HG03342 (cell line): ENCODE measurements at regions not wholly inside any gene's neighbourhood (a gene's known extent, or its start where the extent isn't known, plus 50 kb on each side); places are given as distances from the start of the nearest gene placed in this dataset.

Experiments
- ATAC-seq: cut with Tn5 transposase; IDR thresholded peaks from one replicate; pipeline ENCODE4 v1.9.1; 2021; ENCODE audit warnings: mild to moderate bottlenecking, moderate library complexity; ENCODE audit not compliant: unreplicated experiment

- ATAC-seq, result no peak
Measured at GRCh38 chr6:92828788-92829187, 590.6 kb downstream of the EPHA7 start.

GRCh38 chr6:92827104-92827503, 592.3 kb downstream of the EPHA7 start:
- ATAC-seq, result no peak

DNA sequence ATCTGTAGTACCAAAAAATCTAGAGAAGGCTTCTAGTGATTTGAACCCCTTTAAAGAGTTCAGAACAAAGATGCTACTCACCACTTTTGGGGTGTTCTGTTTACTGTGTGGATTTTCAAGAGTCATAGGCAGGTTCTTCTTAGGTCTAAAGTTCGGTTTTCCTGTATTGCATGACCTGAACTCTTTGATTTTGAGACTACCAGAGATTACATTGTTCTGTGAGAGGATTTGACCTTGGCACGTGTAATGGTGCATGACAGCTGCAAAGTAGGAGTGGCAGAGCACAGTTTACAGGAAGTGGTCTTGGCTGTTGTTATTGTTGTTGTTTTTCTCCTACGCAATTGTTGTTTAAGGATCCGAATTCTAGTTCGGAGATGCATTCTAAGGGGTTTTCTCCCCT, 592.7 kb downstream of the EPHA7 start:
- no peak for ATAC-seq

DNA sequence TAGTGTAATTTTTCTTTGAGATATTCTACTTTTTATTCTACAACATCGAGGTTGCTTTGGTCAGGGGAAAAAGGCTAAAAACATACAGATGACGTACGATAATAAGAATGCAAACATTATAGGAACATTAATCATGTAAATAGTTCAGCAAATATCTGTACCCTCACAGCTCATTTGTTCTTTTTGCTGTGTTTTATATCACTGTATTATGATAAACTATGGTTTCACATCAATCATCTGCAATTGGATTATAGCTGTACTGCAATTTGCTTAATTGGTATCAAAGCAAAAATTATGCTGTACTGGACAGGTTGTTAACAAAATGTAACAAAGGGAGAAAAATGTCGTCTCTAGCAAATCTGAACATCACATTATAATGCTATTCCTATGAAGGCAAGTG, 597.1 kb downstream of the EPHA7 start:
- ATAC-seq, result no peak

- ATAC-seq, result no peak
Measured at GRCh38 chr6:92820601-92821000, 598.8 kb downstream of the EPHA7 start.

- peak; percentile 100 for ATAC-seq
Measured at GRCh38 chr6:92810913-92811312, 608.4 kb downstream of the EPHA7 start.

GRCh38 chr6:92806254-92806653, 613.1 kb downstream of the EPHA7 start:
- ATAC-seq, result no peak

- no peak for ATAC-seq
Measured at GRCh38 chr6:92791403-92791802, 628.0 kb downstream of the EPHA7 start.

- ATAC-seq, result no peak
Measured at GRCh38 chr6:92790381-92790780, 629.0 kb downstream of the EPHA7 start.

- no peak for ATAC-seq
Measured at GRCh38 chr6:92784235-92784634, 635.1 kb downstream of the EPHA7 start.

- no peak for ATAC-seq
Measured at GRCh38 chr6:92779746-92780145, 639.6 kb downstream of the EPHA7 start.

DNA sequence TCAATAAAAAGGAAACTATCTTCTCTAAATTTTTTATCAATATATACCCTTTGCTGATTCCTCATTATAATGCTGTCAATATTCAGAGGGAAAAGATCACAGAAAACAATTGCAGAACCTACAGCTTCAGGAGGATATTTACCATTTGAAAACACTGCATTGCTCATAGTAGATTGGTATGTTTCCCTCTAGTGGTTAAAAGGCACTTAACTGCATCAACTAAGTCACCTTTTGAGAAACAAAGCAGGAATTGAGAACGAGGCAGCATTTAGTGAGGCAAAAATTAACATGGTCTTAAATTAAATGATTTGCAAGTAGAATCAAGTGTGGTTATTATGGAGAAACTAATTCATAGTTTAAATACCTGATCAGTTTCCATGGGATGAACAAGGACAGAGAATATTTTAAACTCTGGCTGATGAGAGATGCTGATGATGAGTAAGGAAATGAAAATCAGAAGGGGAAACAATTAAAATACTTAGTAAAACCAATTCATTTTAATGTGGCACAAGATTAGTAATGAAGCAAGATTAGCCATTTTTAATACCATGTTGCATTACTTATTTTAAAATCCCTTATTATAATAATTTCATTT, 642.1 kb downstream of the EPHA7 start:
- ATAC-seq, result peak; percentile 86

DNA sequence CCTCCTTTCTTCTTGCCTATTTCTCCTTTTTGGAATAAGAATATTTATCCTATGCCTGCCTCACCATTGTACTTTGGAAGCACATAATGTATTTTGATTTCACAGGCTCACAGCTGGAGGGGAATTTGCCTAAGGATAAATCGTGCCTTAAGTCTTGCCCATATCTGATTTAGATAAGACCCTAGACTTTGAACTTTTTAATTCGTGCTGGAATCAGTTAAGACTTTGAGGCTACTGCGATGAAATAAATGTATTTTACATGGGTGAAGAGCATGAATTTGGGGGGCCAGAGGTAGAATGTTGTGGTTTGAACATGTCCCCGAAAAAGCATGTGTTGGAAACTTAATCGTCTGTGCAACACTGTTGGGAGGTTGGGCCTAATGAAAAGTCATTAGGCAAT, 648.8 kb downstream of the EPHA7 start:
- ATAC-seq, result no peak

GRCh38 chr6:92767101-92767500, 652.3 kb downstream of the EPHA7 start:
- no peak for ATAC-seq

DNA sequence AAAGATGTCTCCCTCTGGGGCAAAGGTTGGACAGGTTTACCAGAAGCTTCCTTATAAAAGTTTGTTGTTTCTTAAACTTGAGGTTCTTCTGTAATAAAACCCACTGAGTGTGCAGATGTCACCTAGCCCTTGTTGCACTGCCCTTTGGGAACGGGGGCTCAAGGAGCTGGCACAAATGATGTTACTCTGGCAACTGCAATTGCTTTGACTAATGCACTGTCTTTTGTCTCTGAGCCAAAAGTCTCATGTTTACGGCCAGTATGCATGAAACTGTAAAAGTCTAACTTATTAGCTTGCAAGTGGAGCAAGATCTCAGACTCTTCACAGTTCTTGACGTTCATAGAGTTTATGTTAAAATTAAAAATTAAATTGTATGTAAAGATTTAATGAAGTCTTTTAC, 655.7 kb downstream of the EPHA7 start:
- ATAC-seq, result no peak

- no peak for ATAC-seq
Measured at GRCh38 chr6:92763274-92763584, 656.1 kb downstream of the EPHA7 start.

DNA sequence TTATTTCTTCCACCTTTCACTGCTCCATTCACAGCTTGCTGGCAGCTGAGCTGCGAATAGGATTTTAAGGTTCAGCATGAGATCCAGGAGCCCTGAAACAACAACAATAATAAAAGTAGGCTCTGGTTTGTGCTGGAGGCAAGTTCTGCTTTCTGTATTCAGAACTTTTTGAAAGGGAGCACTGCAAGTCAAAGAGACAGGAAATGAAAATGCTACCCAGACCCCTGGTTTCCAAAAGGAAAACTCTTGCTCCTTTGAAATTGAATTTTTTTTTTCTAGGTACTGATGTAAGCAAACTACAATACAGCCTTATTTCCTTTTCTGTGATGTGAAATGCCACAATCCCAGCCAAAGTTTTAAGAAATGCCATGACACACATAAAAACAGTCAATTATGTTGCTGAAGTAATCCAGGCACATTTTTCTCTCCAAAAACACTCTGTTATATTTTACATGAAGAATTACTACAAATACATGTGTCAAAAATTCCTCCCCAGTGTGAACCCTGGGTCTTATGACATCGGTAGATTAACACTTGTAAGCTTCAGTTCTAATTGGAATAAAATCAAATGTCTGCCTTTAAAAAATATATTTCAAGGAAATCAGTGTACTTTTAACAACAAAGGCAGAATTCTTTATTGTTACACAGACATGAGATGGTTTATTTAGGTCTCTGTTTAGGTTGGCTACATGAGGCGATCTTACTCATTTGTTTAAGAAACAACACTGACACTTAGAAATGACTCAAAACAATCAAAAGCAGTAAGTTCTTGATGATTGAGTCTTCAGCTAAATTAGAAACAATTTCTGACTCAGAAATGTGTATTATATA, 656.7 kb downstream of the EPHA7 start:
- no peak for ATAC-seq

DNA sequence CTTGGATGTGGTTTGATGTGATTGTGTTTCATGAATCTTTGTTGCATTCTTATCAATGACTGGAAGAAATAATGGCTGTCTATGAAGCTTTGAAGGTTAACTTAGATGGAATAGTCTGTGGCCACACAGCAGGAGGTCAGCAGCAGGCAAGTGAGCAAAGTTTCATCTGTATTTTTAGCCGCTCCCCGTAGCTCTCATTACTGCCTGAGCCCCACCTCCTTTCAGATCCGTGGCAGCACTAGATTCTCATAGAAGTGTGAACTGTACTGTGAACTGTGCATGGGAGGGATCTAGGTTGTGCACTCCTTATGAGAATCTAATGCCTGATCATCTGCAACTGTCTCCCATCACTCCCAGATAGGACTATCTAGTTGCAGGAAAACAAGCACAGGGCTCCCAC, 660.2 kb downstream of the EPHA7 start:
- ATAC-seq, result no peak

DNA sequence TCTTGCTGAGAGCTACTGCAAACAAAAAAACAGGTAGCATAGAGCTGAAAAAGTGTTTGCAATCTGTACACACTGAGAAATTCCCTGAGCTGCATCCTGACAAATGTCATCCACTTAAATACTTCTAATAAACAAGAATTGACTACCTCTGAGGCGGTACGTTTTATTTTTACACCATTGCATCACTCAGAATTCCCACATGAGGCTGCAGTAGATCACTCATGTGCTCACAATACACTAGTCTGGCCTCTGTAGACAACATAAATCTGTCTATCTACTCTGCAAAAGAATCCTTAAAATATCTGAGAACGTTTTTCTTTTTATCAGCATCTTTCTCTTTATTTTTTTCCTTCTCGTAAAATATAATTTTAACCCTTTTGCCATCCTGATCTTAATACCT, 661.4 kb downstream of the EPHA7 start:
- ATAC-seq, result no peak

- ATAC-seq, result no peak
Measured at GRCh38 chr6:92756912-92757311, 662.4 kb downstream of the EPHA7 start.

DNA sequence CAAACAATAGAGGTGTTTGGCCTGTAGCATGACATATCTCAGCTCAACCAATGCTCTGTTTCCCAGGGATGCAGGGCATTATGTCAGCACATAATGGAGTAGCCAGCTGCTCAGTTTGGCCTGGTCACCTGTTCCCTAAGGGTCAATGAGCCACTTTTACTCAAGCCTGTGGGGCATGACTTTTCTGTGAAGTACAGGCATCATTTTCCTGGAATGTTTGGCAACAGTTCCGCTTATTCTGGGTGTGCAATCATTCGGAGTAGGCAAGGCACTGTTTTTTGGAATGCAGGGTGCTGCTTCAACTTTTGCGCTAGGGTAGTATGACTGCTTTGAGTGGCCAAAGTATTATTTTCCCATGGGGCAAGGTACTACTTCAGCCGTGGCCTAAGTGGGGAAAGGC, 665.4 kb downstream of the EPHA7 start:
- ATAC-seq, result no peak

GRCh38 chr6:92752114-92752513, 667.2 kb downstream of the EPHA7 start:
- no peak for ATAC-seq

DNA sequence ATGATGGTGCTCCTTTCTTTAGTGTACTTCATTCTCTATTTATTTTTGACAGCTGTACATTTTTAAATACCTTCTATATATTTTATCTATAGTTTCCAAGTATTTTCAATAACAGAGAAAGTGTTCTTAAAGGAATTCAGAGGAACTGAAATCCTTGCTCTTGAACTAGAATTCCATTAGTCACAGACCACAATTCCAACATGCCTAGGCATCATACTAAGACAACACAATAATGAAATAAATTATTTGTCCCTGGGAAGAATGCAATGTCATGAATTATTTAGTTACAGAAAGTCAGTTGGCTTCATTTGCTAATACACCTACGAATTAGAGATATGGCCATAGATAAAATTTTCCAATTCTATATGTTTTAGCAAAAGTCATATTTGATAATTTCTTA, 671.2 kb downstream of the EPHA7 start:
- no peak for ATAC-seq
